ENCODE measurements at regions not wholly inside any gene's neighbourhood (a gene's known extent, or its start where the extent isn't known, plus 50 kb on each side); places are given as distances from the start of the nearest gene placed in this dataset.
A peak's percentile ranks its signal among the peaks of the same experiment; 100 is the strongest.

GRCh38 chr20:19964289-19965265, 52.6 kb upstream of the NAA20 start:
- H3K4me1 ChIP-seq (ENCODE audit: control insufficient read depth in 1 of 2, low read depth in 2 of 2) = peaks cover 0 to 8% of the 10 kb centered on the region in 2 donors
- peak overlapping the region in 1 of 2 donors; percentile 17 for H3K27ac ChIP-seq
- TF ChIP-seq CTCF (IDR thresholded peaks at IDR 0.05) = no peak
- no peaks in the 10 kb centered on the region for H3K27me3 ChIP-seq (replicated peaks; ENCODE audit: insufficient read depth)
- H3K9me3 ChIP-seq = no peaks in the 10 kb centered on the region
- peak; percentile 71 for ATAC-seq (ENCODE audit: insufficient number of reproducible peaks, low FRiP score, low read depth)
- no peak overlapping the region for H3K4me3 ChIP-seq
- peaks cover 34% of the 10 kb centered on the region for H3K36me3 ChIP-seq
- no peak for DNase-seq (ENCODE audit: low spot score)

- TF ChIP-seq CTCF (IDR thresholded peaks at IDR 0.05) = no peak
- Histone ChIP-seq H3K4me1 (ENCODE audit: control insufficient read depth in 1 of 2, low read depth in 2 of 2) (peaks cover 0 to 8% of the 10 kb centered on the region in 2 donors), H3K27me3 (replicated peaks; ENCODE audit: insufficient read depth) (no peaks in the 10 kb centered on the region), H3K27ac (no peak overlapping the region), H3K36me3 (peaks cover 18% of the 10 kb centered on the region), H3K4me3 (no peak overlapping the region), H3K9me3 (no peaks in the 10 kb centered on the region)
- no peak for ATAC-seq (ENCODE audit: insufficient number of reproducible peaks, low FRiP score, low read depth)
- no peak for DNase-seq (ENCODE audit: low spot score)
These were observed 50.3 kb upstream of the NAA20 start for GRCh38 chr20:19966840-19967239.
